SK-N-SH (cell line): ENCODE measurements at regions not wholly inside any gene's neighbourhood (a gene's known extent, or its start where the extent isn't known, plus 50 kb on each side); places are given as distances from the start of the nearest gene placed in this dataset.
A peak's percentile ranks its signal among the peaks of the same experiment; 100 is the strongest.

Experiments used
- CTCF ChIA-PET: fragments of 300-600, 350-600 bp; formaldehyde crosslinking; extraction: SDS; loops from one replicate; lab custom pipeline; 2021; lab: Yijun Ruan, JAX
- POLR2A ChIA-PET: fragments of 350-600 bp; sonication (Branson Sonifier 250); formaldehyde crosslinking; extraction: SDS; loops from one replicate; lab custom pipeline; 2020; ENCODE audit warnings: antibody characterized with exemption, inconsistent platforms; lab: Yijun Ruan, JAX
- DNase-seq: peaks from one replicate; pipeline ENCODE4 v3.0.0; 2012
- H2AFZ ChIP-seq: fragments of 200-600 bp; sonication (generic); 2 replicates; pipeline ENCODE4 v1.8.1; 2016; ENCODE audit warnings: antibody characterized with exemption, mild to moderate bottlenecking, low read depth
- H3F3A ChIP-seq: fragments of 200-600 bp; sonication (generic); replicated peaks from 2 replicates; pipeline ENCODE3; 2016; ENCODE audit warnings: antibody characterized with exemption, mild to moderate bottlenecking; ENCODE audit not compliant: insufficient read depth
- H3K27ac ChIP-seq, 2 experiments: fragments of 200-500 bp in 1 of 2; fragments of 200-600 bp in 1 of 2; sonication (Bioruptor generic) in 1 of 2; sonication (generic), shearing (Covaris generic) in 1 of 2; 2 replicates each; pipeline versions ENCODE4 v1.5.1 to v1.6.1; 2014 to 2016; ENCODE audit warnings: low read depth in 2 of 2, inconsistent platforms in 1 of 2, low read length in 1 of 2, mild to moderate bottlenecking in 1 of 2, mixed read lengths in 1 of 2
- H3K27me3 ChIP-seq: fragments of 200-600 bp; sonication (generic), shearing (Covaris generic); 2 replicates; pipeline ENCODE4 v1.6.1; 2016; ENCODE audit warnings: mixed run types; ENCODE audit not compliant: insufficient read depth
- H3K36me3 ChIP-seq, 2 experiments: fragments of 200-500 bp in 1 of 2; fragments of 200-600 bp in 1 of 2; sonication (Bioruptor generic) in 1 of 2; sonication (generic) in 1 of 2; replicated peaks in 1 of 2; 2 replicates each; pipeline versions ENCODE3 to v1.5.1; 2014 to 2016; ENCODE audit warnings: low read length in 1 of 2, mild to moderate bottlenecking in 1 of 2; ENCODE audit not compliant: insufficient read depth in 2 of 2, control insufficient read depth in 1 of 2
- H3K4me1 ChIP-seq, 2 experiments: fragments of 200-500 bp in 1 of 2; fragments of 200-600 bp in 1 of 2; sonication (Bioruptor generic) in 1 of 2; sonication (generic), shearing (Covaris generic) in 1 of 2; 2 replicates each; pipeline versions ENCODE4 v1.5.1 to v1.6.1; 2014 to 2016; ENCODE audit warnings: low read depth in 1 of 2, low read length in 1 of 2, mixed run types in 1 of 2; ENCODE audit not compliant: insufficient read depth in 2 of 2, control insufficient read depth in 1 of 2
- H3K4me2 ChIP-seq: fragments of 200-600 bp; sonication (generic), shearing (Covaris generic); 2 replicates; pipeline ENCODE4 v1.6.1; 2017; ENCODE audit warnings: mixed run types
- H3K4me3 ChIP-seq, 2 experiments: fragments of 200-500 bp in 1 of 2; fragments of 200-600 bp in 1 of 2; sonication (Bioruptor generic) in 1 of 2; sonication (generic), shearing (Covaris generic) in 1 of 2; 2 replicates each; pipeline versions ENCODE4 v1.5.1 to v1.8.1; 2014 to 2016; ENCODE audit warnings: low read depth in 2 of 2, inconsistent platforms in 1 of 2, low read length in 1 of 2, mild to moderate bottlenecking in 1 of 2, mixed read lengths in 1 of 2, moderate library complexity in 1 of 2
- H3K79me2 ChIP-seq: fragments of 200-600 bp; sonication (generic); 2 replicates; pipeline ENCODE4 v1.8.1; 2017; ENCODE audit warnings: mild to moderate bottlenecking; ENCODE audit not compliant: insufficient read depth
- H3K9ac ChIP-seq: fragments of 200-600 bp; sonication (generic); 2 replicates; pipeline ENCODE4 v1.6.1; 2017; ENCODE audit warnings: mixed run types
- H3K9me2 ChIP-seq: fragments of 200-600 bp; sonication (generic); 2 replicates; pipeline ENCODE4 v1.6.1; 2017; ENCODE audit warnings: mixed run types
- H3K9me3 ChIP-seq: fragments of 200-600 bp; sonication (generic); 2 replicates; pipeline ENCODE4 v1.6.1; 2017; ENCODE audit warnings: mixed run types, mild to moderate bottlenecking, moderate library complexity
- H4K20me1 ChIP-seq: fragments of 200-600 bp; sonication (generic); 2 replicates; pipeline ENCODE4 v1.6.1; 2017; ENCODE audit warnings: mild to moderate bottlenecking, mixed run types; ENCODE audit not compliant: insufficient read depth
- ELF1 ChIP-seq: IDR thresholded peaks from 2 replicates; pipeline ENCODE4 v1.4.0; 2012
- EP300 ChIP-seq, 2 experiments: IDR thresholded peaks; 2 replicates each; pipeline versions ENCODE4 v1.4.0 to v1.6.1; 2012; ENCODE audit warnings: borderline replicate concordance in 1 of 2, low read depth in 1 of 2, low read length in 1 of 2
- FOSL2 ChIP-seq: IDR thresholded peaks from 2 replicates; pipeline ENCODE4 v1.4.0; 2012; ENCODE audit warnings: low read depth, mild to moderate bottlenecking, moderate library complexity, borderline replicate concordance
- FOXM1 ChIP-seq: IDR thresholded peaks from 2 replicates; pipeline ENCODE4 v1.4.0; 2012; ENCODE audit warnings: low read depth, mild to moderate bottlenecking
- GABPA ChIP-seq: IDR thresholded peaks from 2 replicates; pipeline ENCODE4 v1.4.0; 2012; ENCODE audit warnings: low read depth, mild to moderate bottlenecking
- GATA2 ChIP-seq: sonication (generic); formaldehyde crosslinking; IDR thresholded peaks from 2 replicates; pipeline ENCODE4 v1.5.0; 2020; ENCODE audit warnings: mild to moderate bottlenecking, missing genetic modification reagents
- IRF3 ChIP-seq: fragments of 150-350 bp; IDR thresholded peaks from 2 replicates; pipeline ENCODE4 v1.6.1; 2016; ENCODE audit warnings: mild to moderate bottlenecking, low read depth, low read length
- JUND ChIP-seq: IDR thresholded peaks from 2 replicates; pipeline ENCODE4 v1.4.0; 2012
- NFIC ChIP-seq: IDR thresholded peaks from 2 replicates; pipeline ENCODE4 v1.4.0; 2012; ENCODE audit warnings: borderline replicate concordance
- POLR2AphosphoS5 ChIP-seq: IDR thresholded peaks from 2 replicates; pipeline ENCODE4 v1.6.1; 2012; ENCODE audit warnings: low read depth, low read length
- RAD21 ChIP-seq: IDR thresholded peaks from 2 replicates; pipeline ENCODE4 v1.6.1; 2012; ENCODE audit warnings: mild to moderate bottlenecking, low read length
- RFX5 ChIP-seq: IDR thresholded peaks from 2 replicates; pipeline ENCODE4 v1.6.1; 2012; ENCODE audit warnings: mild to moderate bottlenecking, improper control_type of control experiment, low read length
- RXRA ChIP-seq: IDR thresholded peaks from 2 replicates; pipeline ENCODE4 v1.4.0; 2012; ENCODE audit warnings: low read depth, mild to moderate bottlenecking, borderline replicate concordance
- SMC3 ChIP-seq: IDR thresholded peaks from 2 replicates; pipeline ENCODE4 v1.6.1; 2012; ENCODE audit warnings: low read depth, low read length, improper control_type of control experiment
- TAF1 ChIP-seq: IDR thresholded peaks from 2 replicates; pipeline ENCODE4 v1.6.1; 2012; ENCODE audit warnings: low read depth, mild to moderate bottlenecking, low read length, moderate library complexity, borderline replicate concordance
- TCF12 ChIP-seq: IDR thresholded peaks from 2 replicates; pipeline ENCODE4 v1.4.0; 2012
- TEAD4 ChIP-seq: IDR thresholded peaks from 2 replicates; pipeline ENCODE4 v1.4.0; 2012; ENCODE audit warnings: mild to moderate bottlenecking, borderline replicate concordance; ENCODE audit not compliant: insufficient read depth
- USF1 ChIP-seq: IDR thresholded peaks from 2 replicates; pipeline ENCODE4 v1.4.0; 2012; ENCODE audit warnings: low read depth, borderline replicate concordance
- USF2 ChIP-seq: fragments of 150-350 bp; IDR thresholded peaks from 2 replicates; pipeline ENCODE4 v1.6.1; 2017; ENCODE audit warnings: antibody characterized with exemption, low read length, low read depth, borderline replicate concordance
- YY1 ChIP-seq: IDR thresholded peaks from 2 replicates; pipeline ENCODE4 v1.4.0; 2012; ENCODE audit warnings: low read depth, mild to moderate bottlenecking

GRCh38 chr12:83945871-83946270, 966.7 kb downstream of the SLC6A15 start:
- POLR2A ChIA-PET = no interaction called here
- H3K9me3 ChIP-seq = no peaks in the 10 kb centered on the region
- H3K36me3 ChIP-seq = no peaks in the 10 kb centered on the region
- H3K79me2 ChIP-seq = no peaks in the 10 kb centered on the region
- no peaks in the 10 kb centered on the region for H3K27me3 ChIP-seq
- CTCF ChIA-PET = no interaction called here
- no peak for DNase-seq
- H4K20me1 ChIP-seq = no peaks in the 10 kb centered on the region
- H3K4me1 ChIP-seq = no peaks in the 10 kb centered on the region; a peak in 1 of 4 replicates
- no peak overlapping the region for H3K27ac ChIP-seq
- TF ChIP-seq GABPA = no peak
- TF ChIP-seq YY1 = no peak
- TF ChIP-seq SMC3 = no peak
- peak; percentile 20; the same call in 1 of the 2 replicates for TF ChIP-seq TCF12
- no peak for TF ChIP-seq RXRA
- TF ChIP-seq IRF3 = no peak
- no peaks in the 10 kb centered on the region for H3F3A ChIP-seq
- no peak overlapping the region for H3K4me2 ChIP-seq
- no peaks in the 10 kb centered on the region for H3K9me2 ChIP-seq
- H2AFZ ChIP-seq = 0 out of 2 replicates have a peak overlapping the region, but pooled peaks have one; percentile 8
- H3K9ac ChIP-seq = no peak overlapping the region
- H3K4me3 ChIP-seq = no peak overlapping the region

- no peaks in the 10 kb centered on the region for H4K20me1 ChIP-seq
- TF ChIP-seq RFX5 (no peak), RXRA (no peak), POLR2AphosphoS5 (no peak), TEAD4 (no peak), FOSL2 (no peak), YY1 (no peak)
- no peak overlapping the region for H2AFZ ChIP-seq
- no peaks in the 10 kb centered on the region for H3K79me2 ChIP-seq
- H3K4me1 ChIP-seq = no peaks in the 10 kb centered on the region
- H3K27me3 ChIP-seq = no peaks in the 10 kb centered on the region
- H3F3A ChIP-seq = no peaks in the 10 kb centered on the region
- H3K4me2 ChIP-seq = no peak overlapping the region
- H3K36me3 ChIP-seq = no peaks in the 10 kb centered on the region
- no peaks in the 10 kb centered on the region for H3K9me2 ChIP-seq
- no peak overlapping the region for H3K4me3 ChIP-seq
- ChIA-PET POLR2A (no interaction called here), CTCF (no interaction called here)
- DNase-seq = no peak
- H3K9ac ChIP-seq = no peak overlapping the region
- no peaks in the 10 kb centered on the region for H3K9me3 ChIP-seq
- H3K27ac ChIP-seq = no peak overlapping the region
These were observed 972.9 kb downstream of the SLC6A15 start for GRCh38 chr12:83939718-83940117.

GRCh38 chr12:83933615-83934014, 979.0 kb downstream of the SLC6A15 start:
- Histone ChIP-seq H3K9ac (no peak overlapping the region), H2AFZ (no peak overlapping the region), H4K20me1 (no peaks in the 10 kb centered on the region), H3K36me3 (no peaks in the 10 kb centered on the region), H3F3A (no peaks in the 10 kb centered on the region), H3K9me2 (no peaks in the 10 kb centered on the region; the same call in 1 of the 2 replicates), H3K4me2 (no peak overlapping the region), H3K27ac (no peak overlapping the region), H3K27me3 (no peaks in the 10 kb centered on the region), H3K4me1 (no peaks in the 10 kb centered on the region), H3K9me3 (no peaks in the 10 kb centered on the region; the same call in 1 of the 2 replicates), H3K79me2 (no peaks in the 10 kb centered on the region), H3K4me3 (no peak overlapping the region)
- no peak for DNase-seq
- ChIA-PET CTCF (no interaction called here), POLR2A (no interaction called here)
- TF ChIP-seq RXRA = no peak
- TF ChIP-seq SMC3 = no peak
- TF ChIP-seq RAD21 = no peak
- TF ChIP-seq ELF1 = no peak
- no peak for TF ChIP-seq RFX5
- no peak for TF ChIP-seq TEAD4
- no peak for TF ChIP-seq IRF3
- TF ChIP-seq JUND = no peak
- no peak for TF ChIP-seq TAF1
- TF ChIP-seq NFIC = no peak
- TF ChIP-seq TCF12 = no peak
- TF ChIP-seq FOSL2 = no peak
- TF ChIP-seq USF2 = no peak
- no peak for TF ChIP-seq FOXM1
- no peak for TF ChIP-seq EP300 (IDR thresholded peaks at IDR 0.05; ENCODE audit: borderline replicate concordance in 1 of 2, low read depth in 1 of 2, low read length in 1 of 2)
- TF ChIP-seq USF1 = no peak
- TF ChIP-seq GATA2 (CRISPR knock-in tag) = no peak
